ENCODE measurements at regions not wholly inside any gene's neighbourhood (a gene's known extent, or its start where the extent isn't known, plus 50 kb on each side); places are given as distances from the start of the nearest gene placed in this dataset.

- no TSS peak for BruUV-seq (replicated peaks)
- Histone ChIP-seq H3K4me3 (replicated peaks in 1 of 2; ENCODE audit: low read depth in 1 of 2, low read length in 2 of 2) (no peak overlapping the region), H3K36me3 (ENCODE audit: control insufficient read depth in 1 of 2, insufficient read depth in 2 of 2, low read length in 2 of 2) (no peaks in the 10 kb centered on the region), H3K4me1 (ENCODE audit: control insufficient read depth in 1 of 2, insufficient read depth in 2 of 2, low read length in 2 of 2) (no peaks in the 10 kb centered on the region), H3K27me3 (ENCODE audit: insufficient read depth, low read length) (peaks cover 7% of the 10 kb centered on the region; the same call in 1 of the 2 replicates), H3K9me3 (ENCODE audit: control insufficient read depth in 1 of 2, insufficient read depth in 1 of 2, low read depth in 1 of 2, low read length in 2 of 2) (no peaks in the 10 kb centered on the region), H3K9me2 (ENCODE audit: insufficient read depth) (no peaks in the 10 kb centered on the region), H2AFZ (ENCODE audit: low read depth, low read length, poor library complexity, severe bottlenecking) (no peak overlapping the region), H3K4me2 (ENCODE audit: low read length) (no peak overlapping the region), H3K79me2 (ENCODE audit: insufficient read depth, low read length) (no peaks in the 10 kb centered on the region), H4K20me1 (ENCODE audit: insufficient read depth) (no peaks in the 10 kb centered on the region), H3K27ac (ENCODE audit: low read depth, low read length) (no peak overlapping the region), H3K9ac (ENCODE audit: low read length) (no peak overlapping the region)
- intact Hi-C loops (cut with micrococcal nuclease), result no loop called here
- no peak for DNase-seq (ENCODE audit: low read depth, low spot score)
- CTCF ChIA-PET, result no interaction called here
- RAD21 ChIA-PET (ENCODE audit: low non-redundant PET in 1 of 2, low total read pairs in 2 of 2, uncharacterized antibody in 2 of 2, unreplicated experiment in 2 of 2), result no interaction called here
- POLR2A ChIA-PET, result no interaction called here
- no peak for ATAC-seq
- TF ChIP-seq JUND (IDR thresholded peaks at IDR 0.05) (no peak), EGR1 (IDR thresholded peaks at IDR 0.05; ENCODE audit: low read depth) (no peak), ZFX (IDR thresholded peaks at IDR 0.05) (no peak), REST (IDR thresholded peaks at IDR 0.05; ENCODE audit: low read depth) (no peak), EZH2phosphoT487 (IDR thresholded peaks at IDR 0.05; ENCODE audit: borderline replicate concordance) (no peak), EZH2 (IDR thresholded peaks at IDR 0.05) (no peak), FOSL1 (IDR thresholded peaks at IDR 0.05; ENCODE audit: low read depth) (no peak), TCF7L2 (IDR thresholded peaks at IDR 0.05; ENCODE audit: borderline replicate concordance, extremely low read depth, insufficient read depth, insufficient read length) (no peak), ZNF274 (IDR thresholded peaks at IDR 0.05; ENCODE audit: low read depth, low read length) (no peak), YY1 (IDR thresholded peaks at IDR 0.05; ENCODE audit: extremely low read depth, insufficient replicate concordance, low read depth, low read length) (no peak), ATF3 (IDR thresholded peaks at IDR 0.05) (no peak)
- TF ChIP-seq, protein P1, sequence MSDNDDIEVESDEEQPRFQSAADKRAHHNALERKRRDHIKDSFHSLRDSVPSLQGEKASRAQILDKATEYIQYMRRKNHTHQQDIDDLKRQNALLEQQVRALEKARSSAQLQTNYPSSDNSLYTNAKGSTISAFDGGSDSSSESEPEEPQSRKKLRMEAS (IDR thresholded peaks at IDR 0.05), result no peak
Observed at GRCh38 chr5:169367861-169368260, 66.9 kb upstream of the SLIT3 start.

Data from HCT116 (cell line).